GM12865 (cell line): ENCODE measurements at regions not wholly inside any gene's neighbourhood (a gene's known extent, or its start where the extent isn't known, plus 50 kb on each side); places are given as distances from the start of the nearest gene placed in this dataset.

Source experiments
- DNase-seq: peaks from one replicate; pipeline ENCODE4 v3.0.0; 2010; ENCODE audit warnings: low read depth
- H3K4me3 ChIP-seq: 2 replicates; pipeline ENCODE4 v1.5.1; 2011; ENCODE audit warnings: mild to moderate bottlenecking, low read depth, low read length, control low read depth
- TF ChIP-seq, protein P1 (sequence below): IDR thresholded peaks from 2 replicates; pipeline ENCODE4 v1.5.1; 2011; ENCODE audit warnings: low read length, control low read depth, low read depth, inconsistent platforms; ENCODE audit not compliant: insufficient read depth; ENCODE audit errors: missing control alignments

DNA sequence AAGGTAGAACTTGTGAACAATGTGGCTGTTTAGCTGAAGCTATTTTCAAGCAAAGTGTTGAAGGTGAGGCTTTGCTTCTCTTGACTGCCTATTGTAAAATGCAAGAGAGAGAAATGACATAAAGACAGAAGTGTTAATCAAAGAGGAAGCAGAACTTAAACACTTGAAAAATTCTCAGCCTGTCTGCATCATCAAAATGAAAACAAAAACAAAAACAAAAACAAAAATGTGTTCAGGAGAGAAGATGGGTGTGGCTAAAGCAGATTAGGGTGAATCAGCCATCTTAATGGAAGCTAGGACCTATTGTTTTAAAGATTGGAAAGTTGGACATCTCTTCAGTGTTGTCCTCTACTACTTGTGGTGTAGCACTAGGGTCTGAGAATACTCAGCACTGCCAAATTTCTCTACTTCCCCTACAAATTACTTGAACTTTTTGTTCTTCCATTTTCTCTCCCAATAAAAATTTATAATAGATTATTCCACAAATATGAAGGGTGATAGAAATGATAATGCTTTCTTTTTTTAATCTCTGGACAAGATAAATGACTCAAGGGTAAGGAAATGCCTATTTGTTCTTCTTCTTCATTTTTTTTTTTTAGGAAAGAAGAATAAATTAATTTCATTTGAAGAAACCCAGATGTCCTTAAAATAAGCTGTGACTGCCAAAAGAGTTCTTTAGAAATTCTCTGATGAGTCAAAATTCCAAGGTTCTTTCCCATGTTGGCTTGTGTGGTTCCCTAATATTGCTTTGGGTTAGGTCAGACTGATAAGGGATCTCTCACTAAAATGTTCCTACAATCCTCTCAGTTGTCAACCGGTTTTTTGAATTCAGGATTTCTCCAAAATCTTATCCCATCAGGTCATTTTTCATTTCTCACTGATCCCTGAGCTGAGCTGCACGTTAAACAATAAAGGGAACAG lies 571.2 kb upstream of the ZEB2 start:
- H3K4me3 ChIP-seq: no peak overlapping the region
- TF ChIP-seq, protein P1, sequence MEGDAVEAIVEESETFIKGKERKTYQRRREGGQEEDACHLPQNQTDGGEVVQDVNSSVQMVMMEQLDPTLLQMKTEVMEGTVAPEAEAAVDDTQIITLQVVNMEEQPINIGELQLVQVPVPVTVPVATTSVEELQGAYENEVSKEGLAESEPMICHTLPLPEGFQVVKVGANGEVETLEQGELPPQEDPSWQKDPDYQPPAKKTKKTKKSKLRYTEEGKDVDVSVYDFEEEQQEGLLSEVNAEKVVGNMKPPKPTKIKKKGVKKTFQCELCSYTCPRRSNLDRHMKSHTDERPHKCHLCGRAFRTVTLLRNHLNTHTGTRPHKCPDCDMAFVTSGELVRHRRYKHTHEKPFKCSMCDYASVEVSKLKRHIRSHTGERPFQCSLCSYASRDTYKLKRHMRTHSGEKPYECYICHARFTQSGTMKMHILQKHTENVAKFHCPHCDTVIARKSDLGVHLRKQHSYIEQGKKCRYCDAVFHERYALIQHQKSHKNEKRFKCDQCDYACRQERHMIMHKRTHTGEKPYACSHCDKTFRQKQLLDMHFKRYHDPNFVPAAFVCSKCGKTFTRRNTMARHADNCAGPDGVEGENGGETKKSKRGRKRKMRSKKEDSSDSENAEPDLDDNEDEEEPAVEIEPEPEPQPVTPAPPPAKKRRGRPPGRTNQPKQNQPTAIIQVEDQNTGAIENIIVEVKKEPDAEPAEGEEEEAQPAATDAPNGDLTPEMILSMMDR: no peak
- DNase-seq: no peak

DNA sequence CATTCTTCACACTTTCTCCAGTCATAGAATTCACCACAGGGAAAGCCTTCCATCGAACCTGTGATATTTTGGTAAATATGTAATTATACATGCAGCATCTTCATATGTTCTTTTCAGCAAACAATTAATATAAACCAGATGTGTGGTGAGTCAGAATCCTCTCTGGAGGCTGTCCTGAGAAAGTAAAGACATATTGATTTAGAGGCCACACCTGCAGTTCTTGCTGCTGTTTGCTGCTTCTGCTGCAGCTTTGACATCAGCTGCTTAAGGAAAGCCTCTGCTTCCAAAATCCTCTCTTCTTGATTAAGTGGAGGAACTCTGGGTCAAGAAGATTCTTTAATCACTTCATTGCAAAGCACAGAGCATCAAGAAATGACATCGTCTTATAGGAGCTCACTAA lies 568.8 kb upstream of the ZEB2 start:
- DNase-seq: no peak
- TF ChIP-seq, protein P1: no peak
- no peak overlapping the region for H3K4me3 ChIP-seq

DNA sequence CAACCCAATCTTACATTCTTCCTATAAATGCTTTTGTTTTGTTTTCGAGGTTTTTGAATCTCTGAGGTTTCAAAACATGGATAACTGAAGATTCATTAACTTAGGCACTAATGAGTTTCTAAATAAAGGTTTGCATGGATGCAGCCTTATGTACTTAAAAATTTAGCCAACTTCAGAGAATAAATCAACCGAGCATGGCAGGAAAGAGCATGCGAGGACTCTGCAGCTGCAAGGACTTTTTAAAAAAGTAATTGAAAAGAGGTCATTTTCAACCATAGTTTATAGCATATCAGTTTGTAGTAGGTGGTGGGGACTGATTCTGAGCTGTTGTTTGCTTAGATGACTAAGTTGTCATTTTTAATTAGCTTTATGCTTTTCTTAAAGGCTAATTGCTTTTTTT lies 567.0 kb upstream of the ZEB2 start:
- no peak for DNase-seq
- TF ChIP-seq, protein P1: no peak
- H3K4me3 ChIP-seq: no peak overlapping the region

DNA sequence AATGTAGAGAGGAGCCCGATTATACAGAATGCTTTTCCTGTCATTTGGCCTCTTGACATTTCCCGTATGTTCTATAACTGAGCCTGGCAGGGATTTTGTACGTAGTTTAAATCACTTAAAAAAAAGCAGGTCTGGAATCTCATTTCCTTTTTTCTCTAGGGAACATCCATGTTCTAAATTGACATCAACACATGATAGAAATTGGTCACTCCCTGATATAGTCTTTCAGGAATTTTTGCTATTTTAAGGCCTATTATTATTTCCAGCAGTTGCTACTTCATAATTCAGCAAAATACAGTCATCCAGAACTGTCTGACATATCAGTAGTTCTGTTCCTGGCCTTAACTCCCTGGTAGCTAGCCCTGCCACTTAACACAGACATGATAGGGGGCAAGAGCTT lies 565.7 kb upstream of the ZEB2 start:
- H3K4me3 ChIP-seq: no peak overlapping the region
- TF ChIP-seq, protein P1: no peak
- no peak for DNase-seq

DNA sequence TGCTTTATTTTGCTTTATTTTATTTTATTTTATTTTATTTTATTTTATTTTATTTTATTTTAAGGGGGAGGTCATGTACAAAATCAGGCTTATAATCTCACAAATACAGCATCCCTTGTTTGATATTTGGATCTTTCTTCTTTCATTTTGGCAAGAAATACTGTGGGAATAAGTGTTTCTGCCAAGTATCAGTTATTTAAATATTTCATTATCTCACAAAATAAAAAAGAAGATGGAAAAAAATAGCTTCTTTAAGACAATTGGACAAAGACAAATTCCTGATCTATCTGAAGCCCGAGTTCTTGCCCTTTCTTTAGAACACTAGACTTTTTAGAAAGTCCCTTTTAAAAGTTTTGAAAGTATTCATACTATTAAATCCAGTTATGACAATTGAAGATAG lies 560.5 kb upstream of the ZEB2 start:
- no peak for DNase-seq
- TF ChIP-seq, protein P1: no peak
- no peak overlapping the region for H3K4me3 ChIP-seq

DNA sequence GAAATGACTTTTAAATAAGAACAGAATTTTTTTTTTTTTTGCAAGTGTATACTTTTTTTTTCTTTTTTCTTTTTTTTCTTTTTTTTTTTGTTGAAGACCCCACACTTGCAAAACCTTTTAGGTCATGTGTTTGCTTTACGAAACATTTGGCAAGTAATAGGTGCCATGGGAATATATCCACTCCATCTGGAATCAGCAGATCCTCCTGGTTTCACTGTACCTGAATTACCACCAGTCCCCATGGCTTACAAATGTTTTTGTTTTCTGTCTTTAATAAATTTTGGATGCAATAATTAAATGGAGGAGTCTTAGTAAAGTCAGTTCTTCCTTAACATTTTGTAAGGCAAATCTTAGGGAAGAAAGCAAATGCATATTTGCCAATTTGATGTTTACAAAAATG lies 559.7 kb upstream of the ZEB2 start:
- no peak for DNase-seq
- no peak overlapping the region for H3K4me3 ChIP-seq
- TF ChIP-seq, protein P1: no peak

DNA sequence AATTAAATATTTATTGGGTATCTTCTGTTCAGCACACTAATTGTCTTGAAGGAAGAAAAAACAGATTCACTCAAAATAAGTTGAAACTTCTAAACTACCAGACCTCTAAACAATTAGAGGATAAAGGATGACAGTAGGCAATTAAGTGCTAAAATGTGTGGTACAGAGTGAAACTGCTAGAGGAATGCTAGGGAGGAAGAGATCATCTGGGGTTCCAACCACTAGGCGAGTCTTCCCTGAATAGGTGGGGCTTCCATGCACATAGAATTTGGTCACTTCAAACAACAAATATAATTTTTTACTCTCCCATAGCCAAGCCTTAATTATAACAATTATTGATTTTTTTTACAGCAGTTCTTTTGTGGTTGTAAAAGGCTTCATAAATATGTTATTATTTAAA lies 559.0 kb upstream of the ZEB2 start:
- no peak overlapping the region for H3K4me3 ChIP-seq
- DNase-seq: no peak
- TF ChIP-seq, protein P1: no peak
